ENCODE measurements at regions not wholly inside any gene's neighbourhood (a gene's known extent, or its start where the extent isn't known, plus 50 kb on each side); places are given as distances from the start of the nearest gene placed in this dataset.

DNA sequence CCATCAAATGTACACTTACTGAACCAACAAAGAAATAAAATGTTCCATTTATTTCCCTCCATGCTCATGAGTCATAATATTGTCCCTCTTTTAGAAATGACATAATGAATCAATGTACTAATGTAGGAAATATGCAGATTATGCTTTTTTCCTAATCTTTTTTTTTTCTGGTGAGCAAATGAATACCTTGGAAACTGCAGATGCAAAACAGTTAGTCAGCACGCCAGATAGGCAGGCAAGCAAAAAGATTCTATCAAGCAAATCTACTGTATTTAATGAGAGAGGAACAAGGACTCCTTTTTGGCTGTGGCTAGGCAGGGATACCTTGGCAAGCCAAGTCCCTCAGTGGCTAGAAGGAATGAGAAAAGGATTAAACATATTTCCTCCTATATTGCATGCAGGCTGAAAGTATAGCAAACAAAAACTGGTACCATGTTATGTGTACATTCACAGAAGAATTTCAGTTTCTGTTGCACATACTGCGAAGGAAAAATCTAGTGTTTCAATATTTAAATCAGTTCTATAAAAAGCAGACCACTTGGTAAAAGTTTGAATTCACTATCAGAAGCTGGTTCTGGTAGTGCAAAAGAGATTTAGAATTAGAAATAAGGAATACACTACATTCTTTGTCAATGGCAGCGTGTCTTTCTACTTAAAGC lies 605.4 kb downstream of the TLE1 start:
- TF ChIP-seq, protein P1, sequence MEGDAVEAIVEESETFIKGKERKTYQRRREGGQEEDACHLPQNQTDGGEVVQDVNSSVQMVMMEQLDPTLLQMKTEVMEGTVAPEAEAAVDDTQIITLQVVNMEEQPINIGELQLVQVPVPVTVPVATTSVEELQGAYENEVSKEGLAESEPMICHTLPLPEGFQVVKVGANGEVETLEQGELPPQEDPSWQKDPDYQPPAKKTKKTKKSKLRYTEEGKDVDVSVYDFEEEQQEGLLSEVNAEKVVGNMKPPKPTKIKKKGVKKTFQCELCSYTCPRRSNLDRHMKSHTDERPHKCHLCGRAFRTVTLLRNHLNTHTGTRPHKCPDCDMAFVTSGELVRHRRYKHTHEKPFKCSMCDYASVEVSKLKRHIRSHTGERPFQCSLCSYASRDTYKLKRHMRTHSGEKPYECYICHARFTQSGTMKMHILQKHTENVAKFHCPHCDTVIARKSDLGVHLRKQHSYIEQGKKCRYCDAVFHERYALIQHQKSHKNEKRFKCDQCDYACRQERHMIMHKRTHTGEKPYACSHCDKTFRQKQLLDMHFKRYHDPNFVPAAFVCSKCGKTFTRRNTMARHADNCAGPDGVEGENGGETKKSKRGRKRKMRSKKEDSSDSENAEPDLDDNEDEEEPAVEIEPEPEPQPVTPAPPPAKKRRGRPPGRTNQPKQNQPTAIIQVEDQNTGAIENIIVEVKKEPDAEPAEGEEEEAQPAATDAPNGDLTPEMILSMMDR (IDR thresholded peaks at IDR 0.05; ENCODE audit: extremely low read depth, missing control alignments) = no peak
- DNase-seq (ENCODE audit: low spot score) = no peak

DNA sequence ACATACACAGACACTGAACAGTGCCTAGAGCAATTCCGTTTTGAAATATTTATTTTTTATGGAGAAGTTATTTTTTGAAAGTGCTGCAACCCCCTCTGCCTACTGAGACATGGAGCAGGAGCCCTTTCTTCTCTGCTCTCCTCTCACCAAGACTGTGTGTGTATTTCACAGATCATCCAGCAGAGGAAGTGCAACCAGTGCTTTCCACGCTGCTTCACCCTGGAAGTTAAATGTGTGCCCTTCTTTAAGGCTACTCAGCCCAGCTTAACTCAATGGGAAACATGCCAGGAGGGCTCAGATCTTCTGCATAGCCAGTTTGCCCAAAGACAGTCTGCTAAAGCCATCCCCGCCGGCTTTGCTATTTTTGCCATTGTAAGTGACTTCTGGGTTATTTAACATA lies 606.3 kb downstream of the TLE1 start:
- TF ChIP-seq, protein P1 (IDR thresholded peaks at IDR 0.05; ENCODE audit: extremely low read depth, missing control alignments) = no peak
- DNase-seq (ENCODE audit: low spot score) = no peak

DNA sequence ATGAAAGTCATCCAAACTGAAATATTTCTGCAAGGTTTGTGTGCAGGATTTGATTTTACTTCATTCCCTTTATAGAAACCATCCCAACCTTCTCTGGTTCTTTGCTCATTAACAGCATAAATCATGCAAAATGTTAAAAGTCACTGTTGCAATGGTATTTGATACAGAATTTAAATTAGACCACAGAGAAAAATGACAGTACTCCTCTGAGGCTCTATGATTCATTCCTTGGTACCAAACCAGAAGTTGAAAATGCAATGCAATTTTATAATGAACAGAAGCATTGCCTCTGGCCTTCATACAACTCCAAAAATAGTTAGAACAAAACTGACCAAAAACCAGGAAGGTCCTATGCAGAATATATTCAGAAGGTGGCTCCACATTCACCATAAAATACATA lies 607.1 kb downstream of the TLE1 start:
- DNase-seq (ENCODE audit: low spot score) = no peak
- TF ChIP-seq, protein P1 (IDR thresholded peaks at IDR 0.05; ENCODE audit: extremely low read depth, missing control alignments) = no peak

DNA sequence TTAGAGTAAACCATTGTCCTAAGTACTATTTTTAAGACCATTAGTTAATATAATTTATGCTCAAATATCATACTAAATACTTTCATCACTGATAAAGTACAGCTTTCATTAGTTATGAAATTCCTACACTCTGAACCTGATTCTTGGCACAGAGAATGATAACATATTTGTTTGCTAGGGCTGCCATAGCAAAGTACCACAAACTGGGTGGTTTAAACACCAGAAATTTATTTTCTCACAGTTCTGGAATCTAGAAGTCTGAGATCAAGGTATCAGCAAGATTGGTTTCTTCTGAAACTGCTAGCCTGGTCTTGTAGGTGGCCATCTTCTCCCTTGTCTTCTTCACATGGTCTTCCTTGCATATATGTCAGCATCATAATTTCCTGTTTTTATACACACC lies 608.4 kb downstream of the TLE1 start:
- TF ChIP-seq, protein P1 (IDR thresholded peaks at IDR 0.05; ENCODE audit: extremely low read depth, missing control alignments) = no peak
- DNase-seq (ENCODE audit: low spot score) = no peak

DNA sequence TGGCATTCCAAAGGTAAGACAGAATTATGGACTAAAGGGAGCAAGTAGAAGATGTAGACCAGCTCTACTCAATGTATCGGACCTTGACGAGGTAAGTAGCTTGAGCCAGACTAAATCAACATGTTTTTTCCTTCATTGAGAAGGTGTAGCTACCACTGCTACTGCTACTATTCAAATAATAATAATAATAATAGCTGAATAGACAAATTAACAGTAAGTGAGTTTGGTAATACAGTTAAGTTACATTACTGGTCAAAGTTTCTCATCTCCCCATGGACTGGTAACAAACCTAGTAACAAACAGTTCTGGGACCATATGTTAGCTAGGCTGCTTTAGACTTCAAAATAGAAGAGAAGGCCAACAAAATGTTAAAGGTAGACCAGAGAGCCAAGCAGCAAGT lies 609.2 kb downstream of the TLE1 start:
- no peak for DNase-seq (ENCODE audit: low spot score)

DNA sequence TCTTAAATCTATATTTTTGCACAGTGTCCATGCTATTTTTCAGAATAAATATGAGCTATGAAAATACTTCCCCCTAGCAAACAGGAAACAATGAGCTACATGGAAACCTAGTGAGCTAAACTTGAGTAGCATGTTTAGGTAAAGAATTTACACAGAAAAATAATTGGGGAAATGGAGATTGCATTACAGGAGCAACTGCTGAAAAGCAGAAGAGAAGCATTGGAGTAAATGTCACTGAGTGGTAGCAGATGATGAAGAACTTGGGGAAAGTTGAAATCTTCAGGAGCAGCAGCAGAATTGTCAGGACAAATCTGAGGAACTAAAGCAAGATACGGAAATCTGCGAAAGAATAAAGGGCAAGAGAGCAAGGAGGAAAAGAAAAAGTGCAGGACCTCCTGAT lies 610.3 kb downstream of the TLE1 start:
- TF ChIP-seq, protein P1 (IDR thresholded peaks at IDR 0.05; ENCODE audit: extremely low read depth, missing control alignments) = no peak
- DNase-seq (ENCODE audit: low spot score) = no peak

More for the DNA sequence above, 609.2 kb downstream of the TLE1 start:
- TF ChIP-seq, protein P1 (IDR thresholded peaks at IDR 0.05; ENCODE audit: extremely low read depth, missing control alignments) = no peak

DNA sequence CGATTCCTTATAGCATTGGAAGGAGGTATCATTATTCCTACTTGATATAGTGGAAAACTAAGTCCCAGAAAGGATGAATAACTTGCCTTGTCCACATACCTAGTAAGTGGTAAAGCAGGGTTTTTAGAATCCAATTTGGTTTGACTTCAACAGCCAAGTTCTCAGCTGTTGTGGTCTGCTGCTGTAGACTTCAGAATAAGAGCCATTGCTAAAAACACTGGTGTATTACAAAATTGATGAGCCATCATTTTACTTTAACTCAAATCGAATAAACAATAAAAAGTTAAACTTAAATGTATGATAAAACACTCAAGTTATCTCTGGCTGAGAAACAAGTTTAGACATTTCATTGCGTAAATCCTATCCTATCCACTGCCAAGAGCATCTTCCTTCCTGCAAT lies 610.8 kb downstream of the TLE1 start:
- DNase-seq (ENCODE audit: low spot score) = no peak
- TF ChIP-seq, protein P1 (IDR thresholded peaks at IDR 0.05; ENCODE audit: extremely low read depth, missing control alignments) = no peak
